Stimulated activated CD4-positive, alpha-beta T cell treated with anti-CD3 and anti-CD28 coated beads, Interleukin-1b, Interleukin-23, amount 100 ng/mL, for 4 hours (primary cell): ENCODE measurements at regions not wholly inside any gene's neighbourhood (a gene's known extent, or its start where the extent isn't known, plus 50 kb on each side); places are given as distances from the start of the nearest gene placed in this dataset.

ENCODE experiments used
- DNase-seq, 2 donors: peaks; one replicate each; pipeline ENCODE4 v3.0.0-alpha.2; 2020; ENCODE audit warnings: low read depth in 2 of 2

DNA sequence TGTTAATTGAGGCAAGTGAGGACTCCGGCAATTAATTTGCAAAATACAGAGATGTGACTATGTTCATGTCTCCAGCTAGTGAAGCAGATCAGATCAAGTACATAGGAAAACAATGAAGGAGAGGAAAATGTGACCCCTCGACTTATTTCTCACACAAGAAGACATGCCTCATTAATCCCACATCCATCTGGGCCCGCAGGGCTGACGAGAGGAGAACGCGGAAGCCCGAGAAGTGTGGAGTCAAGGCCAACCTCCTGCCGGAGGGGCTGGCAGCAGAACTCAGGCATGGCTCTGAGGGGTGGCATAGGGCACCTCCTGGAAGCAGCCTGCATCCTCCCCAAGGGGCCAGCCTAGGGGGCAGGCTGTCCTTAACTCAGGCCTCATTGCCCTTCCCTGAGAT is 54.4 kb downstream of the ZNF503 start:
- DNase-seq = no peak

DNA sequence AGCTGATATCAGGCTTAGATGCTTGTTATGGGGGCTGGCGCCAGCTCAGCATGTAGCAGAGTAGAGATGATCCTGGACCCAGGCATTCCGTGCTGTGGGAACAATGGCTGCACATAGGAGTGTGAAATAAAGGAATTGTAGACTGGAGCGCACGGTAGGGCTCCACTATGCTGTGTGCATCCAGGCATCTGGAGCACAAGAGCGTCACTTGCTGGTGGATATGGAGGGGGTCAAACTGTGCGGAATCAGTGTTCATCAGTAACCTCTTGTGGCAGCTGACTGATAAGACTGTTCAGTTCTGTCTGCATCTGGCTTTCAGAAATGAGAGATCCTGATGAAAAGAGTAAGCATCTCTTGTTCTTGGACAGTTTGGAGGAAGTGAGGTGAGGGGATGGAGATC is 55.8 kb downstream of the ZNF503 start:
- no peak for DNase-seq

DNA sequence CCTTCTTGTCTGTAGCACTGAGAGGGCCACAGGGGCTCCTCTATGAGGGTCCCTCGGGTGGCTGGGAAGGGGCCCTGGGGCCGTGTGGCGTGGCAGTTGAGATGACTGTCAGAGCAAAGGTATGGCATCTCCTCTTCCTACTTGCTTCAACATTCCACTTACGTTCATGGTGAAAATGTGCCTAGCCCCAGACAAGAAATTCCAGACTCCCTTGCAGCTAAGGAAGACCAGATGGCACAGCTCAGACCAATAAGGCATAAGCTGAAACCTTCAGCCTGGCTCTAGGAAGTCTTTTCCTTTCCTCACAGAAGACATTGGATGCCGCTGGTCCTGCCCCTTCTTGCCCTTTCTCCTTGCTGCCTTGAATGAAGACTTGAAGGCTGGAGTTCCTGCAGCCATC is 57.4 kb downstream of the ZNF503 start:
- DNase-seq = no peak

DNA sequence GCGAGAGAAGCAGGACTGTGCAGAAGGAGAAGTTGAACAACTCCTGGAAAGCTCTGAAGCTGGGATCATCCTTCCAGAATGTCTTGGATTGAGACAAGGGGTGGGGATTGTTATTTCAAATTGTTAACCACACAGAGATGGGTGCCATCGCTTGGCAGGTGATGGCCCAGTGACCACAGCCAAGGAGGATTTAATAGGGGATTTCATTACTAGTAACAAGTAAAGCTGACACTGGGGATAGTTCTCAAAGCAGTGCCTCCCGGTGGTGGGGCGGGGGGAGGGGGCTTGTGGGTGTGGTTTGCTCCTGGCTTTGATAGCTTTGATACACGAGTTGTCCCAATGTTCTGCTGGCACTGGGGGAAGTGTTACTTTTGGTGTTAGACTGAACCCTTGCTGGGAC is 59.2 kb downstream of the ZNF503 start:
- DNase-seq = no peak

DNA sequence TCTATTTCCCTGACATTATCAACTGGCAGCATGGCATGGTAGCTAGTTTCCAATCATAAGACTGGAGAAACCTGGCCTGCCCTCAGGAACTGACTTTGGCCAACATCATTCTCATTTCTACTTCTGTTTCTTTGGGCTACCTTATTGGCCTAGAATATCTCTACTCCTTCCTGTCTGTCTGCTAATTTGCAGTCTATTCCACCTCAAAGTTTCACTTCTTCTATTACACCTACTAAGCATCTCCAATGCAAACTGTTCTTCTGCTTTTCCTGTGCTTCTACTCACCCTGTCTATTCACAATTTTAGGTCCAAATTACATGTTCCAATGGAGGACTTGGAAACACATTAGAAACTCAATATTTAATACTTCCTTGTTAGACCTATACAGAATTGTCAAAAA is 65.6 kb downstream of the ZNF503 start:
- no peak for DNase-seq

DNA sequence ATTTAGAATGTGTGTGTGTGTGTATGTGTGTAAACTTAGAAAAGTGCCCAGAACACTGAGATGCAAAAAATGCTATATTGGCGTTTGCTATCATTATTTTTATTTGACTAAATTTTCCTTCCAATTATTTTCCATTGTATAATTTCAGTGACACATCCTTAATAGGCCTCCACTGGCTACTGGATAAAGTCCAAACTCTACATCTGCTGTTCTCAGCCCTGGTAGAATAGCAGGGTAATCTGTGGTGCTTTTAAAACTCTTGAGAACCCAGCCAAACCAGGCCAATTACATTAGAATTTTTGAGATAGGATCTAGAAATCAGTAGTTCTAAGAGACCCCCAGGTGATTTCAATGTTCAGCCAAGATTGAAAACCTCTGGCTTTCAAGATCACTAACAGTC is 66.4 kb downstream of the ZNF503 start:
- DNase-seq = no peak

DNA sequence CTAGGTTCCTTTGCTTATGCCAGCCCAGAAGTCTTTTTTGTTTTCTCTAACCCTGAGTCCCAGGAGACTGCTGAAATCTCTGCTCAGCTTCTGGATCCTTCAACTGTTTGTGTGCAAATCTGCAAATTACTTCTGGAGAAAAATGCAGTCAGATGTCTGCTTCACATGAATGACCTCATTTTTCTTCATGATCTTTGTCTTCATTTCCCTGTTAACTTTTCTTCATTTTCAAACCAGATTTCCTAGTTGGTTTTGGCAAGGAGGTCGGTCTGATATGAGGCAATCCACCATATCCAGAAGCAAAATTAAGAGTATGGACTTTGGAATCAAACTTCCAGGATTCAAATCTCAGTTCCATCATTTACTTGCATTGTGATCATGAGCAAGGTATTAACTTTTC is 66.8 kb downstream of the ZNF503 start:
- no peak for DNase-seq

DNA sequence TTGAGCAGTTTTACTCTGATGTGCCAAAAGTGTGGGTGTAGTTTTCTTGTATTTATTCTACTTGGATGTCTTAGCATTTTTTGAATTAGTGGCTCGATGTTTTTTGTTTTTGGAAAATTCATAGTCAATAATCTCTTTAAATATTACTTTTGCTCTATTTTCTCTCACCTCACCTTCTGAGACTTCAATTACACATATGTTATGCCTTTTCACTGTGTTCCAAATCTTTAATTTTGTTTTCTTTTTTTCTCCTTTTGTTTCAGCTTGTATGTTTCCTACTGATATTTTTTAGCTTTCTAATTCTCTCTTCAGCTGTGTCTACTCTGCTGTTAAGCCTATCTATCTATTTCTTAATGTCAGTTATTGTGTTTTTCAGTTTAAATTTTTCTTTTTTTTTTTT is 69.5 kb downstream of the ZNF503 start:
- DNase-seq = no peak

DNA sequence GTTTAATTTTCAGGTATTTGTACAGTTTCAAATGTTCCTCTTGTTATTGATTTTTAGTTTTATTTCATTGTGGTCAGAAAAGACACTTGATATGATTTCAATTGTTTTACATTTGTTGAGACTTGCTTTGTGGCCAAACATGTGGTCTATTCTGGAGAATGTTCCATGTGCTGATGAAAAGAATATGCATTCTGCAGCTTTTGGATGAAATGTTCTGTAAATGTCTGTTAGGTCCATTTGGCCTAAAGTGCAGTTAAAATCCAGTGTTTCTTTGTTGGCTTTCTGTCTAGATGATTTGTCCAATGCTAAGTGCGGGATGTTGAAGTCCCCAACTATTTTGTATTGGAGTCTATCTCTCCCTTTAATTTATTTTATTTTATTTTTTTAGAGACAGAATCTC is 70.5 kb downstream of the ZNF503 start:
- no peak for DNase-seq

DNA sequence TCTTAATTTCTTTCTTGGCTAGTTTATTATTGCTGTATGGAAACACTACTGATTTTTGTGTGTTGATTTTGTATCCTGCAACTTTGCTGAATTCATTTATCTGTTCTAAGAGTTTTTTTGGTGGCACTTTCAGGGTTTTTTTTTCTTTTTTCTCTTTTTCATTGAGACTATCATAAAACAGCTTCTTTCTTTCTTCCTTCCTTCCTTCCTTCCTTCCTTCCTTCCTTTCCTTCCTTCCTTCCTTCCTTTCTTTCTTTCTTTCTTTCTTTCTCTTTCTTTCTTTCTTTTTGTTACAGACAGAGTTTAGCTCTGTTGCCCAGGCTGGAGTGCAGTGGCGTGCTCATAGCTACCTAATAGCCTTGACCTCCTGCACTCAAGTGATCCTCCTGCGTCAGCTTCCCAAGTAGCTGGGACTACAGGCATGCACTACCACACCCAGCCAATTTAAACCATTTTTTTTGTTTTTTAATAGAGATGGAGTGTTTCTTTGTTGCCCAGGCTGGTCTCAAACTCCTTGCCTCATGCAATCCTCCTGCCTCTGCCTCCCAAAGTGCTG is 72.3 kb downstream of the ZNF503 start:
- no peak for DNase-seq

DNA sequence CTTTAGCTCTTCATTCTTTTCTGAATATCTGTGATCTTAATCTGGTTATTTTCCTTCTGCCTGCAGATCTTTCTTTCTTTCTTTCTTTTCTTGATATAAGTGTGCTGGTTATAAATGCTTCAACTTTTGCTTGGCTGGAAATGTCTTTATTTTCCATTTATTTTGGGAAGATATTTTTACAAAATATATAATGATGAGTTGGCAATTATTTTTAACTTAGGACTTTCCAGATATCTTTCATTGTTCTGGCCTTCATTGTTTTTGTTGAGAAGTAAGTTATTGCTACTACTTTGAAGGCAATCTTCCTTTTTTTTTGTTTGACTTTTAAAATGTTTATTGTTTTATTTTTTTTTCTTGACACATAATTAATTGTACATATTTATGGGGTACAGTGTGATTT is 75.3 kb downstream of the ZNF503 start:
- DNase-seq = no peak

DNA sequence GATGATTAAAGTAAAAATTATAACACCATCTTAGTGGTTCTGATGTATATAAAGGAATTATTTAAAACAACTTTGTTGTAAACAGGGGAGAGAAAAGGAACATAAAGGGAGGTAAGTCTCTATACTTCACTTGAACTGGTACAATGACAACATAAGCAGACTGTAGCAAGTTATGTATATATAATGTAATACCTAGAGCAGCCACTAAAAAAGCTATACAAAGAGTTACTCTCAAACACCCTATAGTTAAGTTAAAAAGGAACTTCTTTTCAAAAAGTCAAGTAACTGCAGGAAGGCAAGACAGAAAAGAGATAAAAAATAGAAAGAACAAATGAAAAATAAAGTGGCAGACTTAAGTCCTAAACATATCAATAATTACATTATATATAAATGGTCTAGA is 82.3 kb downstream of the ZNF503 start:
- no peak for DNase-seq

DNA sequence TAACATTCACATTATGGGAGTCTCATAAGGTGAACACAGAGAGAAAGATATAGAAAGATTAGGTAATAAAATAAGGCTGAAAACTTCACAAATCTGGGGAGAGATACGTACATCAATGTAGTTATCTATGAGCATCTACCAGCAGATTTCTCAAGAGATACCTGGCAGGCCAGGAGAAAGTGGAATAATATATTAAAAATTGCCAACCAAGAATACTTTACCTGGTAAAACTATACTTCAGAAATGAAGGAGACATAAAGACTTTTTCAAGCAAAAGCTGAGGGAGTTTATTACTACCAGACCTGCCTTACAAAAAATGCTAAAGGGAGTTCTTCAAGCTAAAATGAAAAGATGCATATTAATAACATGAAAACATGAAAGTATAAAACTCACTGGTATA is 78.8 kb upstream of the COMTD1 start:
- no peak for DNase-seq

DNA sequence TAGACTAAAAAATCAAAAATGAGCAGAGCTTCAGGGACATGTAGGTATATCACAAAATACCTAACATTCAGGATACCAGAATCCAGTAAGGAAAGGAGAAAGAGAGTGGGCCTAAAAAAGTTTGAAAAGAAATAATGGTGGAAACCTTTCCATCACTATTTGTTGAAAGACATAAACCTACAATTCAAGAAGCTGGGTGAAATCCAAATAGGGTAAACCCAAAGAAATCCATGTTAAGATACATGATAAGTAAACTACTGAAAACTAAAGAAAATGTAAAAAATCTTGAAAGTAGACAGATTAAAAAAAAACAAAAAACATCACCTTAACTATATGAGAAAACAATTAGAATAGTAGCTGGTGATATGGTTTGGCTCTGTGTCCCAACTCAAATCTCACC is 76.7 kb upstream of the COMTD1 start:
- no peak for DNase-seq

DNA sequence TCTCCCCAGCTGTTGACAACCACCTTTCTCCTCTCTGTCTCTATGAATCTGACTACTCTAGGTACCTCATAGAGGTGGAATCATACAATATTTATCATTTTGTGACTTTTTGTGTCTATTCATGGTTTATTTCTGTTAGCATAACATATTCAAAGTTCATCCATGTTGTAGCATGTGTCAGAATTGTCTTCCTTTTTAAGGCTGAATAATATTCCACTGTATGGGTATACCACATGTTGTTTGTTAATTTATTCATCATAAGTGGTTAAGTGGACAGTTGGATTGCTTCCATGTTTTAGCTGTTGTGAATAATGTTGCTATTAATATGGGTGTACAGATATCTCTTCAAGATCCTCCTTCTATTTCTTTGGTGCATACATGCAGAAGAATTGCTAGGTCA is 69.9 kb upstream of the COMTD1 start:
- DNase-seq = no peak

DNA sequence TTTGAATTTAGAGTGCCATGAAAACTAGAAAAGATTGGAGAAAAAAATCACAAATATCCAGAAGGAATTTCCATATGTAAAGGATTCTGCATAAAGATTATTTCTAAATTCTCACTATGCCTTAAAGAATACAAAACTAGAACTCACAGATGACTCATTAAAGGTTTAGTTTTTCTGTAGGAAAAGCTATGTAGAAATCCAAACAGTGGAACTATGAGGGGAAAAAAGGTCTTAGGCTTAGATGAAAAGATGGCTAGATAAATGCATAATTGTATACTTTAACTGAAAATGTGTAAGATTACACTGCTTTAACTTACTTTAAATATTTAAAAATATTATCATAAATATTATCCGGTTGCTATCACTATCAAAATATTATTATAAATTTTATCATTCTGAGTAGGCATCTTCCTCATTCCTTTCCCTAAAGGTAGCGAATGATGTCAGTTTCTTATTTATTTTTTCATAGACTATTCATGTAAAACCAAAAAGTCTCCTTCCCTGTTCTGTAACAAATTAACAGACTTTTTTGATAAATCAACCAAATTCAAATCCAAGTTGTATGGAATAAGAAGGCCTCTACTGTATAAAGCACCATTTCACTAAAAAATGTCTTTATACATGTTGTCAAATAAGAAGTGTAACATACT is 69.1 kb upstream of the COMTD1 start:
- no peak for DNase-seq

DNA sequence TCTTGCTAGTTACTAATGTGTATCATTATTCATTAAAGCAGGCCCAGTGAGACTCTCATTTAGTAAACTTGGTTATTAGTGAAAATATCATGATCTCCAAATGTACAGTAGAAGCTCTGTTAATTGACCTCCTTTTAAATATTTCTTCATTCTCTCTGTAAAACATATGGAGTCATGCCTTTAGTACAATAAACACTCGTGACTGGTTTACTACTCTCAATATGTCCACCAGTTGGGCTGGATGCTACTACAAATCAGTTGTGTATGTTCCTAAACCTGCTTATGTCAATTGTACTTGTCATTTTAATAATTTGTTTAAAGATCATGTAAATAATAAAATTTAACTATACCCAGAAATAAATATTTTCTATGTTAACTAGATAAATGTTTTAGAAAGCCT is 68.6 kb upstream of the COMTD1 start:
- no peak for DNase-seq

DNA sequence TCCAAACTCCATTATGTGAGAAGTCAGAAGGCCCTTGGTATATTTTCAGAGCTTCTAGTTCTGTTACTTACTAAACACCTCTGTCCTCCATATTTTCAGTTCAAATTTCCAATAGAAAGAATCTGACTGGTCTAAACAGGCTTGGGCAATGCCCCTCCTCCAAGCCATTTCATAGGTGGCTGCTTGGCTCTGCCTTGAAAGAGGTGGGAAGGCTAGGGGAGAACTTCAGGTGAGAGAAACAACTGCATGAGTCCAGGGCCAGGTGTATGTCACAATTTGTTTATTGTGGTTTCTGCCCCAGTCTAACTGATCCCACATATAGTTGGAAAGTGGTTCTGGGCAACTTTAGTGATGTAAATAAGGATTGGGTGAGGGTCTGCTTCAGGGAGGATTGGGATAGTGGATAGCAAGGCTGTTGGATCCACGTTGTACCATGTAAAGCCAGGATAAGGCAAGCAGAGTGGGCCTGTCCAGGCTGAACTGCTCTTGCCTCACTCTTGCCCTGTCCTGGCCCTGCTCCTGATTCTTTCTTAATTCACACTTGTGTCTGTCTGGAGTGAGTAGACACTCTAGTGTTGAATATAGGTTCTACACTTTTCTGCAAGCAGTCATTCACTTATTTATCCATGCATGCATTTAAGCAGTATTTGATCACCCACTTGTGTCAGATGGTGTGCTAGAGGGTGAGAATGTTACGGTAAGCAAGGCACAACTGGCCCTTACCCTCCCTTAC is 67.5 kb upstream of the COMTD1 start:
- DNase-seq = no peak

DNA sequence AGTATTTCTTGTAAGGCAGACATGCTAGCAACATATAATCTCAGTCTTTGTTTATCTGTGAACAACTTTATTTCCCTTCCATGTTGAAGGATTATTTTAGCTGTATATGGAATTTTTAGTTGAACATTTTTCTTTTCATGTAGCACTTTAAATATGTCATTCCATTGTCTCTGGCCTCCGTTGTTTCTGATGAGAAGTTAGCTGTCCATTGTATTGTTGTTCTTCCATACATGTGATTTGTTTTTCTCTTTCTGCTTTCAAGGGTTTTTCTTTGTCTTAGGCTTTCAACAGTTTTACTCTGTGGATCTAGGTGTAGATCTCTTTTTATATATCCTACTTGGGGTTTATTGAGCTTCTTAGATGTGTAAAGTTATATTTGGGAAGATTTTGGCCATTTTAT is 66.3 kb upstream of the COMTD1 start:
- no peak for DNase-seq

DNA sequence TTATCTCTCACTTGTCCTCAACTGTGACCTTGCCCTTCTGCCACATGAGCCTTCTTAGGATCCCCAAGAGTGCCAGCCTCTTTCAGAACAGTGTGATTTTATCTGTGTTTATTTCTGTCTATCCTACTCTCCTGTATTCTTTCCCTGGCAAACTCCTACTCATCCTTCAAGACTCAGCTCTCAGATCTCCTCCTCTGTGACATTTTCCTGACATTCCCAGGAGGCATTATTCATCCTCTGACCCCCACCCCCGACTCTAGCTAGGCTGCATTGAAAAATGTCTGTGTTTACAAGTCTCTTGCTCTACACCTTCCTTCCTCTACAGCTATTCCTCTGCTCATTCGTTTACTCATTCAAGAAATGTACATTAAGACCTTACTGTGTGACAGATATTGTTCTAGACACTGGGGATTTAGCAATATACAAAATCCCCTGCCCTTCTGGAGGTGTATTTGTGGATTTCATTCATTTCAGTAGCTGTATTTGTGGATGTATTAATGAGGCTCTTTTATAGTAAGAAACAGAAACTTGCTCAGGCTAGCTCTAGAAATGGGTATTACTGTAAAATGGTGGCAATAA is 61.4 kb upstream of the COMTD1 start:
- DNase-seq = no peak

DNA sequence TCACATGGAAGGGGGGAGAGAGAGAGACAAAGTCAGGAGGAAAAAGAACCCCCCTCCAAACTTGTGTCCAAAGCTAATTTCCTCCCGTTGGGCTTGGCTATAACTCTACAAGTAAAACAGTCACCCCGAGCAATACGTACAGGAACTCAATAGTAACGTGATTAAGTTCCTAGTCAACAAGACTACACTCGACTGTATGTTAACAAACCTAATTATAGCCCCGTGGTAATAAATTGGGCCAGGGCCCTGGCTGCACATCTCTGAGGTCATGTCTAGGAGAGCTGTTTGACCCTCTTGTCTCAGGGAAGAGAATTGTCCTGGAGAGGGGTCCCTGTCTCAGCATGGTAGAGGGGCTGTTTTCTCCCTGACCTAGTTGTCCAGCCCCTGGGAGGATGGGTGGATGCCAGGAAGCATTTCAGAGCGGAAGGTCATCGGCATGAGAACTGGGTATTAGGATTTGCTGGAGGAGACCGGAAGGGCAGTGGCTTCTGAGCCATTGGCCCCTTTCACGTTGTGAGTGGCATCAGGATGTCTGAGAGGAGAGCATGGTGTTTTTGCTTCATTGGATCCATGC is 60.2 kb upstream of the COMTD1 start:
- DNase-seq = no peak

DNA sequence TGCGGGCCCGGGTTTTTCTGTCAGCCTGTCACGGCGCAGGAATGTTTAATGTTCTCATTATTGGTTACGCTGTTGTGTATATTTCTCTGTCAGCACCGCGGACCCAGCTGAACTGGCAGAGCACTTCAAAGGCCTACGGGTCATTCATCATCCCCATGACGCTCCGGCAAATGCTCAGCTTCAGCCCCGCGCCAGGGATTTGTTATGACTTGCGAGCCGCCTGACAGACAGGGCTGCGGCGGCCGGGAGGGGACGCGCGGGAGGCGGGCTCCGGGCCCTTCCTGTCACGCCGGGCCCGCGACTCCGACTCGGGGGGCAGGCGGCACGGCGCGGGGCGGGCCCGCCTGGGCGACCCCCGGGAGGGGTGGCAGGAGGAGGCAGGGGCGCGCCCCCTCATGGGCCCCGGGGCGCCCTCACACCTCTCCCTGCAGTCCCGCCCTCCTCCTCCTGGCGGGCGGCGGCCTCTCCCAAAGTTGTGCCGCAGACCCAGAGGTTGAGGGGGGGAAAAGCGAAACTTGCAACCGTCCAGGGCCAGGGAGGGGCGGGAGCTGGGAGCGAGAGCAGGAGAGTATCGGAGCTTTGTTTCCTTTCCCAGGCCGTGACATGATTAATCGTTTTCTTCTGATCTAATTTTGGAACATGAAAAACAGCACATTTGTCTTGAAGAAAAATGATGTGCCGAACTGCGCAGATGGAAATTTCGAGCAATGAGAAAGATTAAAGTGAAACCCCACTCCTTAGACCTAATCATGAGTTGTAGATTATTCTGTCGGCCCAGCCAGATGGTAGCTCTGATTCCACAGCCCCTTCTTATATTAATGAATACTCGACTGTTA is 59.3 kb upstream of the COMTD1 start:
- DNase-seq = peak; percentile 38 to 42
